ENCODE measurements at regions not wholly inside any gene's neighbourhood (a gene's known extent, or its start where the extent isn't known, plus 50 kb on each side); places are given as distances from the start of the nearest gene placed in this dataset.
"Not testable (repeated sequence)": the region's sequence is repeated elsewhere in the genome, so short reads cannot be mapped to it uniquely, and the experiment has no call there.

DNA sequence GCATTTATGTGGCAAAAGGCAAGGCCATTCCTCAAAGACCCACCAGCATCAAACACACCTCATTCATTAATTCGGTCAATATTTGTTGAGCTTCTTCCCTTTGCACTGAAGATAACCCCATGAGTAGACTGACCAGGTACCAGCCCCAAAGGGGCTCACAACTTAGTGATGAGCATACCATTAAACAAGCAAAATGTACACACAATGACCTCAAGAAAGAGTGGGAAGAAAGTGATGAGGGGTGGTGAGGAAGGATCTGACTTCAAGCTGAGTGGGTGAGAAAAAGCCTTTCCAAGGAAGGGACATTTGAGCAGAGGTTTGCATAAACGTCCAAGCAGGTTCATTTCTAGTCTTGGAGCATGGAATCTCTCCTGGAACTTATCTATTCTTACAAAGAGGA is 562.5 kb downstream of the TOX3 start:
- H3K9me3 ChIP-seq (ENCODE audit: control insufficient read depth, low read length): no peaks in the 10 kb centered on the region
- H3K36me3 ChIP-seq (ENCODE audit: control insufficient read depth, insufficient read depth, low read length): no peaks in the 10 kb centered on the region
- H3K4me3 ChIP-seq (ENCODE audit: extremely low read depth, insufficient read depth, low read length, poor library complexity, severe bottlenecking): no peak overlapping the region
- H3K27ac ChIP-seq (ENCODE audit: low read depth, low read length, severe bottlenecking): no peak overlapping the region
- WGBS, 2 experiments (ENCODE audit: insufficient coverage in 2 of 2): 100% methylated on average over 1 of the region's 2 CpGs; no CpG with 5 or more reads in 1 of the 2 experiments
- no peaks in the 10 kb centered on the region for H3K4me1 ChIP-seq (ENCODE audit: control insufficient read depth, insufficient read depth, low read length, poor library complexity, severe bottlenecking)

GRCh38 chr16:51982715-51983680 is 563.9 kb downstream of the TOX3 start:
- Histone ChIP-seq H3K4me3 (ENCODE audit: extremely low read depth, insufficient read depth, low read length, poor library complexity, severe bottlenecking) (no peak overlapping the region), H3K36me3 (ENCODE audit: control insufficient read depth, insufficient read depth, low read length) (no peaks in the 10 kb centered on the region), H3K27ac (ENCODE audit: low read depth, low read length, severe bottlenecking) (no peak overlapping the region), H3K9me3 (ENCODE audit: control insufficient read depth, low read length) (no peaks in the 10 kb centered on the region), H3K4me1 (ENCODE audit: control insufficient read depth, insufficient read depth, low read length, poor library complexity, severe bottlenecking) (no peaks in the 10 kb centered on the region)
- 45 to 46% methylated on average over 5 of the region's 11 CpGs for WGBS, 2 experiments (ENCODE audit: insufficient coverage in 2 of 2)

- no peaks in the 10 kb centered on the region for H3K9me3 ChIP-seq (ENCODE audit: control insufficient read depth, low read length)
- 78 to 88% methylated on average over 2 of the region's 3 CpGs for WGBS, 2 experiments (ENCODE audit: insufficient coverage in 2 of 2)
- H3K36me3 ChIP-seq (ENCODE audit: control insufficient read depth, insufficient read depth, low read length): no peaks in the 10 kb centered on the region
- no peak overlapping the region for H3K27ac ChIP-seq (ENCODE audit: low read depth, low read length, severe bottlenecking)
- no peaks in the 10 kb centered on the region for H3K4me1 ChIP-seq (ENCODE audit: control insufficient read depth, insufficient read depth, low read length, poor library complexity, severe bottlenecking)
- no peak overlapping the region for H3K4me3 ChIP-seq (ENCODE audit: extremely low read depth, insufficient read depth, low read length, poor library complexity, severe bottlenecking)
Observed at GRCh38 chr16:51981725-51982124, 565.2 kb downstream of the TOX3 start.

GRCh38 chr16:51977506-51977905 is 569.4 kb downstream of the TOX3 start:
- not testable (repeated sequence) for H3K36me3 ChIP-seq (ENCODE audit: control insufficient read depth, insufficient read depth, low read length); H3K9me3 ChIP-seq (ENCODE audit: control insufficient read depth, low read length); H3K4me1 ChIP-seq (ENCODE audit: control insufficient read depth, insufficient read depth, low read length, poor library complexity, severe bottlenecking); H3K27ac ChIP-seq (ENCODE audit: low read depth, low read length, severe bottlenecking); H3K4me3 ChIP-seq (ENCODE audit: extremely low read depth, insufficient read depth, low read length, poor library complexity, severe bottlenecking)
- WGBS, 2 experiments (ENCODE audit: insufficient coverage in 2 of 2): 67 to 100% methylated on average over 1 of the region's 2 CpGs

DNA sequence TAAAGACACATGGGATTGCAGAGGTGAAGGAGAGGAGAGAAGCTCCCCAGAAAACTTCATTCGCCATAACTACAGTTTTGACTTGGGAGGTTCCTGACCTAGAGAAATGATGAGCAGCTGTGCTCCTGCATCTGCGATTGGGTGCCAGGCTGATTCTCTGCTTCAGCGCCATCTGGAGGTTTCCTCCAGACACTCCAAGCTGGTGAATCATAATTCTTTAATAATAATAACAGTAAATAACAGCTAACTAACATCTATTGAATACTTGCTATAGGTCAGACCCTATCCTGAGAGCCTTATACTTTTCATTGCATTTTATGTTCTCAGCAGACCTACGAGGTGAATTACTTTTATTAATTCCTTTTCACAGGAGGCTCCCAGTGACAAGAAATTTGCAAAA is 575.8 kb downstream of the TOX3 start:
- WGBS, 2 experiments (ENCODE audit: insufficient coverage in 2 of 2): 21 to 43% methylated on average over 1 to 2 of the region's 4 CpGs

GRCh38 chr16:51968749-51969148 is 578.2 kb downstream of the TOX3 start:
- Histone ChIP-seq H3K27ac (ENCODE audit: low read depth, low read length, severe bottlenecking) (no peak overlapping the region), H3K4me3 (ENCODE audit: extremely low read depth, insufficient read depth, low read length, poor library complexity, severe bottlenecking) (no peak overlapping the region), H3K4me1 (ENCODE audit: control insufficient read depth, insufficient read depth, low read length, poor library complexity, severe bottlenecking) (no peaks in the 10 kb centered on the region), H3K36me3 (ENCODE audit: control insufficient read depth, insufficient read depth, low read length) (no peaks in the 10 kb centered on the region), H3K9me3 (ENCODE audit: control insufficient read depth, low read length) (no peaks in the 10 kb centered on the region)
- WGBS, 2 experiments (ENCODE audit: insufficient coverage in 2 of 2): no CpG with 5 or more reads among the region's 1 CpG

More for the DNA sequence above, 575.8 kb downstream of the TOX3 start:
- Histone ChIP-seq H3K4me1 (ENCODE audit: control insufficient read depth, insufficient read depth, low read length, poor library complexity, severe bottlenecking) (no peaks in the 10 kb centered on the region), H3K27ac (ENCODE audit: low read depth, low read length, severe bottlenecking) (no peak overlapping the region), H3K9me3 (ENCODE audit: control insufficient read depth, low read length) (no peaks in the 10 kb centered on the region), H3K4me3 (ENCODE audit: extremely low read depth, insufficient read depth, low read length, poor library complexity, severe bottlenecking) (no peak overlapping the region), H3K36me3 (ENCODE audit: control insufficient read depth, insufficient read depth, low read length) (no peaks in the 10 kb centered on the region)

- Histone ChIP-seq H3K27ac (ENCODE audit: low read depth, low read length, severe bottlenecking) (no peak overlapping the region), H3K36me3 (ENCODE audit: control insufficient read depth, insufficient read depth, low read length) (no peaks in the 10 kb centered on the region), H3K9me3 (ENCODE audit: control insufficient read depth, low read length) (no peaks in the 10 kb centered on the region), H3K4me1 (ENCODE audit: control insufficient read depth, insufficient read depth, low read length, poor library complexity, severe bottlenecking) (no peaks in the 10 kb centered on the region), H3K4me3 (ENCODE audit: extremely low read depth, insufficient read depth, low read length, poor library complexity, severe bottlenecking) (no peak overlapping the region)
- 85 to 96% methylated on average over 2 to 3 of the region's 4 CpGs for WGBS, 2 experiments (ENCODE audit: insufficient coverage in 2 of 2)
Observed at GRCh38 chr16:51967646-51968045, 579.3 kb downstream of the TOX3 start.

DNA sequence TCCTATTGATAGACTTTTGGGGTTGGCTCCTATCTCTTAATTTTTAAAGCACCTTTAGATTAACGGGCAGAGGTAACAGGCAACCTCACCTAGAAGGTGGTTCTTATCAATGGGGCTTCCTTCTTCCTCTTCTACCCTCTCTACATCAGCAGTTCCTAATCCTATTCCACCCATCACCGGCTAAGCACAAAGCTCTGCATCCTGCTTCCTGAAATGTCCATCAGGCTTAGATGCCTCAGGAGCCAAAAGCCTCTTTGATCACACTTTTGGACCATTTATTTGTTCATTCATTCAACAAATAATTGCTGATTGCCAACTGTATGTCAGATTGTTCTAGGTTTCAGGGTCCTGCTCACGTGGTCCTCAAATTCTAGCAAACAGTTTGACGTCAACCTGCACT is 586.0 kb downstream of the TOX3 start:
- Histone ChIP-seq H3K4me3 (ENCODE audit: extremely low read depth, insufficient read depth, low read length, poor library complexity, severe bottlenecking) (no peak overlapping the region), H3K9me3 (ENCODE audit: control insufficient read depth, low read length) (no peaks in the 10 kb centered on the region), H3K36me3 (ENCODE audit: control insufficient read depth, insufficient read depth, low read length) (no peaks in the 10 kb centered on the region), H3K27ac (ENCODE audit: low read depth, low read length, severe bottlenecking) (no peak overlapping the region), H3K4me1 (ENCODE audit: control insufficient read depth, insufficient read depth, low read length, poor library complexity, severe bottlenecking) (no peaks in the 10 kb centered on the region)
- 81 to 100% methylated on average over 2 to 4 of the region's 4 CpGs for WGBS, 2 experiments (ENCODE audit: insufficient coverage in 2 of 2)

DNA sequence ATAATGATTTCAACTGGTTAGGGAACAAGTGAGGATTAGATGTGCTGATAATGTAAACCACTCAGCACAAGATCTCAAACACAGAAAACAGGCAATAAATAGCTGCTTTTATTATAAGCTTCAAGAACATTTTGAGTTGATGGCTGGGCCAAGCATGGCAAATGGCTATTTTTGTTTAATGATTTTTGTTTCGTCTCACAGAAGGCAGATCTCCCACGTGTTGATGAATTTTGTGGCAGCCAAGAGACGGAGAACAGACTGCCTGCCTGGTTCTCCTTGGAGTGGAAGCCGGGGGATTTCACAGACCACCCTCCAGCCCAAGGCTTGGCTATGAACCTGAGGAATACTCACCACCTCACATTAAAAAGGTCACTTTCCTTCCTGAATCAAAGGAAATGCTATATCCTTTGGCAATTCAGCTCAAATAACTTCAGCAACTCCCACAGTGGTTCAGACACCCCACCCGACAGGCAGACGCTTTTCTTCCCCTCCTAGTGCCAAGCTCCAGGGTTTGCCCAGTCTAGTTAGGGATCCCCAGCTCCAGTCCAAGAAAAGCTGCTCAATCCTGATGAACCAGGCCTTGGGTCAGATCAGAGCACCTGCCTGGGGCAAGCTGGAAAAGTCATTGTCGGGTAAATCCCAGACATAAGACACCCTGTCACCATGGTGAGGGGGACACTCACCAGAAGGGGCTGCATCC is 593.5 kb downstream of the TOX3 start:
- 72 to 91% methylated on average over 3 to 7 of the region's 7 CpGs for WGBS, 2 experiments (ENCODE audit: insufficient coverage in 2 of 2)
- Histone ChIP-seq H3K4me1 (ENCODE audit: control insufficient read depth, insufficient read depth, low read length, poor library complexity, severe bottlenecking) (peaks cover 4% of the 10 kb centered on the region), H3K27ac (ENCODE audit: low read depth, low read length, severe bottlenecking) (no peak overlapping the region), H3K36me3 (ENCODE audit: control insufficient read depth, insufficient read depth, low read length) (no peaks in the 10 kb centered on the region), H3K9me3 (ENCODE audit: control insufficient read depth, low read length) (no peaks in the 10 kb centered on the region), H3K4me3 (ENCODE audit: extremely low read depth, insufficient read depth, low read length, poor library complexity, severe bottlenecking) (no peak overlapping the region)

DNA sequence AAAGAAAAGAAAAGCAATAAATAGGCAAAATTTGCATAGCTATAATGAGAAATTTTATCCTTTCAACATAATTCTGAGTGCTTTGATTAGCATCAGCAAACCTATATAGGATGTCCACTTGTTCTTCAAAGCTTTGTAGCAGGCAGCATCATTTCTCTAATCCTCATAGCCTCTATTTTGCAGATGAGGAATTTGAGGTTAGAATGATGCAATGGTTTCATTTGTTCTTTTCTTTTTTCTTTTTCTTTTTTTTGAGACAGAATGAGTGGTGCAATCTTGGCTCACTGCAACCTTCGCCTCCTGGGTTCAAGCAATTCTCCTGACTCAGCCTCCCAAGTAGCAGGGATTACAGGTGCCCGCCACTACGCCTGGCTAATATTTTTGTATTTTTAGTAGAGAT is 594.4 kb downstream of the TOX3 start:
- no peaks in the 10 kb centered on the region for H3K36me3 ChIP-seq (ENCODE audit: control insufficient read depth, insufficient read depth, low read length)
- H3K9me3 ChIP-seq (ENCODE audit: control insufficient read depth, low read length): no peaks in the 10 kb centered on the region
- H3K4me1 ChIP-seq (ENCODE audit: control insufficient read depth, insufficient read depth, low read length, poor library complexity, severe bottlenecking): peaks cover 4% of the 10 kb centered on the region
- H3K4me3 ChIP-seq (ENCODE audit: extremely low read depth, insufficient read depth, low read length, poor library complexity, severe bottlenecking): no peak overlapping the region
- WGBS, 2 experiments (ENCODE audit: insufficient coverage in 2 of 2): no CpG with 5 or more reads among the region's 3 CpGs
- H3K27ac ChIP-seq (ENCODE audit: low read depth, low read length, severe bottlenecking): no peak overlapping the region

Data from mesodermal cell (in vitro differentiated cells).